ENCODE measurements at regions not wholly inside any gene's neighbourhood (a gene's known extent, or its start where the extent isn't known, plus 50 kb on each side); places are given as distances from the start of the nearest gene placed in this dataset.

DNA sequence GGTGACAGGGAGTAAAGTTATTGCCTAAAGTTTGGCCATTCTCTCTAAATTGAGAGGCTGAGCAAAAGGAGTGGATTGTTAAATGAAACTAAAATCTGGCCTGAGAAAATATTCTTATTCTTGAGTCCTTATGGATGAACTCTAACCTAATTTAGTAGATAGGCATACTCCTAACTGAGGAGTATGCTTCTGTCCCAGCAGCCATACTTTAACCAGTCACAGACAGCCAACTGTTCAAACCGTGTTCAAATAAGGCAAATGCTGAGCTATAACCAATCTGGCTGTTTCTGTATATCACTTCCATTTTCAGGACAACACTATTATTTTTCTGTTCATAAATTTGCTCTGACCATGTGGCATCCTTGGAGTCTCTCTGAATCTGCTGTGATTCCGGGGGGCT, 75.9 kb upstream of the RERGL start:
- TF ChIP-seq CTCF (conservative IDR thresholded peaks at IDR 0.05; ENCODE audit: low read length) = no peak
- no peak for DNase-seq (ENCODE audit: low read depth)
- peak overlapping the region; percentile 35 for H3K4me3 ChIP-seq (ENCODE audit: low read length)

DNA sequence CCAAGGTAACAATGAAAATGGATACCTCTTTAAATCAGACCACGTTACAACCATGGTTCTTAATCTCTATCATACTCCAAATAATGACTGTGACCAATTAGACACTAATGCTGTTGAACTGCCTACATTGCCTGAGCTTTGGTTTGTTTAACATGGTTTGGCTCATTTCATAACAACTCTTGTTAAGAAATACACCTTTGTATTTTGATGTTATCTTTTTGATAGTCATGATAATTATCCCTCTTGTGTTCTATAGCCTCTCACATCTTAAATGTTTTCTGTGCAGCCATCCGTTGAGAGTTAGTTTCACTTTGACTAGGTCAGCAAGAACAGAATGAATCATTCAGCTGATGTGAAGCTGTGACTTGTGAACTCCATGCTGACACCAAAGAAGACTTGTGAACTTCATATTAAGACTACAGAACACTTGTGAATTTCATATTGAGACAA, 75.5 kb upstream of the RERGL start:
- peak overlapping the region; percentile 35 for H3K4me3 ChIP-seq (ENCODE audit: low read length)
- DNase-seq (ENCODE audit: low read depth) = peak; percentile 36
- no peak for TF ChIP-seq CTCF (conservative IDR thresholded peaks at IDR 0.05; ENCODE audit: low read length)

DNA sequence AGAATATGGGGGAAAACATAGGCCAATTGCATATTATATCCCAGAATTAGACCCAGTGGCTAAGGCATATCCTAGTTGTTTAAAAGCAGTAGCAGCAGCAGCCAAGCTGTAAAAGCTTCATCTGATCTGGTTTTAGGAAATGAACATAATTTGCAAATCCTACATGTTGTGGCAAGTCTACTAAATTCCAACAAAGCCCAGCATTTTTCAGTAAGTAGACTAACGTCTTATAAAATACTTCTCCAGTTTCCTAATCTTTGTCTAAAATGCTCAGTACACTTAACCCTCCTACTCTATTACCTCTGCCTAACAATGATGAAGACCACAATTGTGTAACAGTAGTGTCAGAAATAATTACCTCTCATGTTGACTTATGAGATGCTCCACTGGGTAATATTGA, 70.9 kb upstream of the RERGL start:
- no peak for TF ChIP-seq CTCF (conservative IDR thresholded peaks at IDR 0.05; ENCODE audit: low read length)
- H3K4me3 ChIP-seq (ENCODE audit: low read length) = no peak overlapping the region
- no peak for DNase-seq (ENCODE audit: low read depth)

- no peak overlapping the region for H3K4me3 ChIP-seq (ENCODE audit: low read length)
- TF ChIP-seq CTCF (conservative IDR thresholded peaks at IDR 0.05; ENCODE audit: low read length) = peak; percentile 94
- DNase-seq (ENCODE audit: low read depth) = peak; percentile 31
Measured at GRCh38 chr12:18158774-18159557, 69.0 kb upstream of the RERGL start.

GRCh38 chr12:18153826-18154225, 63.8 kb upstream of the RERGL start:
- H3K4me3 ChIP-seq (ENCODE audit: low read length) = no peak overlapping the region
- no peak for DNase-seq (ENCODE audit: low read depth)
- no peak for TF ChIP-seq CTCF (conservative IDR thresholded peaks at IDR 0.05; ENCODE audit: low read length)

DNA sequence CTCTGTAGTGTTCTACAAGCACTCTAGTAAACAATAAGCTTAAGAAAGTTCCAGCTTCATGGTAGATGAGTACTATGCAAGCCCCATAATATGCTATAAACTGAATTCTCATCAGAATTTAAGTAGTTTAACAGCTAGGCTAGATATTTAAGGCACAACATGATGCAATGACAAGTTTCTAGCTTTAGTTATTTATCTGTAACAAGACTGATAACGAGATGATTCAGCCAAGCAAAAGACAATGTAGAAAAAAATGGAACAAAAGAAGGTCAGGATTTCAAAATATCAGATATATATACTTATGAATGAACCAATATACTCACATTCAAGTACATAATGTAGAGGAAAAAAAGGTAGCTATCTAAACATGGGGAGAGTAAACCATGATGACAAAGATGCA, 61.0 kb upstream of the RERGL start:
- no peak for DNase-seq (ENCODE audit: low read depth)
- TF ChIP-seq CTCF (conservative IDR thresholded peaks at IDR 0.05; ENCODE audit: low read length) = no peak

DNA sequence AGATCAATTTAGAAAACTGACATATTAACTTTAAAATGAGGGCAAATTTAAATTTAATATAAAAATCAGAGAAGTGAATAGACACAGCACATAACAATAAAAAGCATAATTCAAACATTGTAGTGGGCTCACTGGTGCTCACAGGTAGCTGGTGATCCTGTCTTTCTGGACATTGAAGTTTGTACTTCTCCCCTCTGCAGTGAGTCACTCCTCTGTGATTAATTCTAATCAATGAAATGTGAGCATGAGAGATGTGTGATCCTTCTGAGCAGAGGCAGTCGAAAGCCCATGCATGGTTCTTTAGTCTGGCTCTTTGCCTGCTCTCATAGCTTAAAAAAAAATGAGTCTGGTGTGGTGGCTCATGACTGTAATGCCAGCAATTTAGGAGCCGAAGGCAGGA, 59.0 kb upstream of the RERGL start:
- no peak for DNase-seq (ENCODE audit: low read depth)
- no peak for TF ChIP-seq CTCF (conservative IDR thresholded peaks at IDR 0.05; ENCODE audit: low read length)
- no peak overlapping the region for H3K4me3 ChIP-seq (ENCODE audit: low read length)

More for the DNA sequence above, 61.0 kb upstream of the RERGL start:
- H3K4me3 ChIP-seq (ENCODE audit: low read length) = no peak overlapping the region
